Amygdala (tissue), 56 donors: ENCODE measurements at regions not wholly inside any gene's neighbourhood (a gene's known extent, or its start where the extent isn't known, plus 50 kb on each side); places are given as distances from the start of the nearest gene placed in this dataset.
"Not testable (repeated sequence)": the region's sequence is repeated elsewhere in the genome, so short reads cannot be mapped to it uniquely, and the experiment has no call there.

Source experiments
- DNase-seq, 56 donors: peaks; one replicate each; lab custom pipeline; 2025; lab: John Stamatoyannopoulos, UW

DNA sequence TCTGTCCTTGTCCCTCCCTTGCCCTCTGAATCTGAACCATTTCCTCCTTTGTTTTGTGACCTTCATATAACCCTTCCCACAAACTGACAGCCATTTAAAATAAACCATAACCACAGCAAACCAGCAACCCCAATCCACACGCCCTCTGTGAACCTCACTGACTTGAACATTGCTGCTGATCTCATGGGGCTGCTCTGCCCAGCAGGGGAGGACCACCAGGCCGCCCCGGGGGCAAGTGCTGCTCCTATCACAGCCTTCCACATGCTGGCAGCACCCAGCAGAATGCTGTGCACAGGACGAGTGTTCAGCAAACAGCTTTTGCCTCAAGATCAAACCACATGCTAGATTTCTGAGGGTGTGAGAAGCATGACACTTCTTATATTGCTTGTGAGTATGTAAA lies 73.9 kb upstream of the UXS1 start:
- no peak for DNase-seq

DNA sequence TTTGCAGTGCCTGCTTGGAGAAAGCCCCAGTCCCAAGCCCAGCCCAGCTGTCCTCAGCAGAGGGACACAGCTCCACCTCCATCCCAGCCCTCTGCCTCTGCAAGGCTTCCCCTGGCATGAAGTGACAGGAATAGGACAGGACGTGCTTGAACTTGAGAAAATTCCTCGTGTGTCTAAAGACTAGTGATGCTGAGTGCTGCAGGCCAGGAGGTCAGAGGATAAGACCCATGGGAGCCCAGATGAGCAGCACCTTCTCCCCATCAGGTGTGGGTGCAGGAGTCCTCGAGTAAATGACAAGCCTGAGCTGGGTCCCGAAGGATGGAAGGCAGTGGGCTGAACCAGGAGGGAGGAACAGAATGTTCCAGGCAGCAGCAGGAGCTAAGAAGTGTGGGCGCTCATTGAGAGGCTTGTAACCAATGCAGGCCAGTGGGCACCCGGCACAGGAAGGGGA lies 67.8 kb upstream of the UXS1 start:
- DNase-seq = no peak

DNA sequence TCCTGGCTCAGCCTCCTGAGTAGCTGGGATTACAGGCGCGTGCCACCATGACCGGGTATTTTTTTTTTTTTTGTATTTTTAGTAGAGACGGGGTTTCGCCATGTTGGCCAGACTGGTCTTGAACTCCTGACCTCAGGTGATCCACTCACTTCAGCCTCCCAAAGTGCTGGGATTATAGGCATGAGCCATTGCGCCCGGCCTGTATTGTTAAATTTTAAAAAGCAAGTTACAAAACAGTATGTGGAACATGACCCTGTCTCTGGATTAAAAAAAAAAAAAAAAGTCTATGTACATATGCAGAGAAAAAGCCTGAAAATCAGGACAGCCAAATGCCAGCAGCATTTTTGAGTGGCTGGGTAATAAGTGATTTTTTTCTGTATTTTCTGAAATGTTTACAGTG lies 64.8 kb upstream of the UXS1 start:
- not testable (repeated sequence) for DNase-seq

DNA sequence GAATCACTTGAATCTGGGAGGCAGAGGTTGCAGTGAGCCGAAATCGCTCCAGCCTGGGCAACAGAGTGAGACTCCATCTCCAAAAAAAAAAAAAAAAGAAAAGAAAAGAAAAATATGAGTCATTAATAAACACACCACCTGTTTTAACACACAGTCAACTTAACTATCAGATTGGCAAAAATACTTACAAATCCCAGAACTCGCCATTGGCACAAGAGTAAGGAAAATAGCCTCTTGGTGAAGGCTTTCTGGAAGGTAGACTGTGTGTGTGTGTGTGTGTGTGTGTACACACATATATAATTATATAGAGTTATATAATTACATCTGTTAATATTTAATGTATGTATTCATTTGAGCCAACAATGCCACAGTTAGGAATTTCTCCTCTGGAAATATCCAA lies 63.7 kb upstream of the UXS1 start:
- DNase-seq = no peak

DNA sequence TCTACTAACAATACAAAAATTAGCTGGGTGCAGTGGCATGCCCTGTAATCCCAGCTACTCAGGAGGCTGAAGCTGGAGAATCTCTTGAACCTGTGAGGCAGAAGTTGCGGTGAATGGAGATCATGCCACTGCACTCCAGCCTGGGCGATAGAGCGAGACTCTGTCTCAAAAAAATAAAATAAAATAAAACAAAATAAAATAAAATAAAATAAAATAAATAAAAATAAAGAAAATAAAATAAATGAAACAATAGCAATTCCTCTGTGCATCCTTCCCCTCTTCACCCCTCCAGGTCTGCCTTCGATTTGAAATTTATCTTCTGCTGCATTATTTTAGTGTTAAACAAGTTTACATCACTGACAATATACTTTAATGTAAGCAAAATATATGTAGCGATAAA lies 63.0 kb upstream of the UXS1 start:
- DNase-seq = no peak

DNA sequence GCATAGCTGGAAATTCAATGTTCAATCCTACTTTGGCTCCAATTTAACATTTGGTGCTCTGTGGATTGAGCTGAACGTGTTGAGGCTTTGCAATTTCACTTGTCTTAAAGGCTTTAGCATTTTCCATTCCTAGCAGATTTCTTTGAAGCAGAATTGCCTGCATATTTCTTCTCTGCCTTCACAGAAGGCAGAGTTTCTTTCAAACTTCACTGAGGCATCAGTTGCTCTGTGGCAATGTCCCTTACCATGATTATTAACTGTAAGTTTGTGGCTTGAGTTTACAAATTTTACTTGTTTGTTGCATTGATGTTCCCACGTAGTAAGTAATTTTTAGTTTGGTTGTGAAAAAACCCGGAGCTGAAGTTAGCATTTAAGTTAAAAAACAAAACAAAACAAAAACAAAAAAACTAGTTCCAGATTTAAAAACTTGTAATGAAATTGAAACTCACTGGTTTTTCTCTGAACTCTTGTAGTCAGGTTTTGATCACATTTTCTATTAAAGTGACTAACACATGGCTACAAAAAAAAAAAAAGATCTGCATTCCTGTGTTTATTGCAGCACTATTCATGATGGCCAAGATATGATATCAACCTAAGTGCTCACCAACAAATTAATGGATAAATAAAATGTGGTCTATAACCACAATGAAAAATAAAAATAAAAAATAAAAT lies 55.2 kb upstream of the UXS1 start:
- DNase-seq = not testable (repeated sequence)

DNA sequence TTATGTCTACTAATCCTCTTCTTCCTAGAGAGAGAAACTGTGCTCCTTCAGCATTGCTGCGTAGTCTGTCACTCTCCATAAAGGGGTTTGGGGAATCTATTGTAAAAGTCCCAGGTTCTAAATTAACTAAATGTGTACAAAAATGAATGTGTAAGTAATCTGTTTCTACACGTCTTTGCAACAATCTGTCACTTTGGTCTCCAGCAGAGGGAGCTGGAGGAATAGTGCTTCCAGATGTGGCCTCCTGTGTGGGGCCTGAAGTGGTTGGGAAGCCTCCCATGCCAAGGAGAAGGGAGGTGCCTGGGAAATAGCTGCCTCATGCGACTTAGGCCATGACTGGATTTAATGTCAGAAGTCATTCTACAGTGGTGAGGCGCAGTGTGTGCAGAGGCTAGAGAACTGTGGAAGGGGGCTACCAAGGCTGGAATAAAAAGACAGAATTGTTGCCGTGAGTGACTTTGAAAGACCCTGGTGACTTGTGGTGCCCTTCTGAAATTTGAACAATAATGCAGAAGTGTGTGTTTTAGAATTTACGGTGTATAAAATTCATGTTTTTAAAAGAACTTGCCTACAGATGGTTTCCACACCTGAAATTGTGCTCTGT lies 54.5 kb upstream of the UXS1 start:
- DNase-seq = not testable (repeated sequence)
